ENCODE measurements at regions not wholly inside any gene's neighbourhood (a gene's known extent, or its start where the extent isn't known, plus 50 kb on each side); places are given as distances from the start of the nearest gene placed in this dataset.
"Not testable (repeated sequence)": the region's sequence is repeated elsewhere in the genome, so short reads cannot be mapped to it uniquely, and the experiment has no call there.

DNA sequence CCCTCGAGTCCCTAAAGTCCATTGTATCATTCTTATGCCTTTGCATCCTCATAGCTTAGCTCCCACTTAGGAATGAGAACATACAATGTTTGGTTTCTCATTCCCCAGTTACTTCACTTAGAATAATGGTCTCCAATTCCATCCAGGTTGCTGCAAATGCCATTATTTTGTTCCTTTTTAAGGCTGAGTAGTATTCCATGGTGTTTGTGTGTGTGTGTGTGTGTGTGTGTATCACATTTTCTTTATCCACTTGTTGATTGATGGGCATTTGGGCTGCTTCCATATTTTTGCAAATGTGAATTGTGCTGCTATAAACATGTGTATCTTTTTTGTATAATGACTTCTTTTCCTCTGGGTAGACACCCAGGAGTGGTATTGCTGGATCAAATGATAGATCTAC, 59.5 kb upstream of the PITX1 start:
- H3K9me3 ChIP-seq (ENCODE audit: control insufficient read depth in 2 of 2, insufficient read depth in 1 of 2, low read depth in 1 of 2, low read length in 1 of 2); H3K4me3 ChIP-seq (ENCODE audit: low read depth in 1 of 3, low read length in 3 of 3); FAIRE-seq; H3K4me1 ChIP-seq (ENCODE audit: control insufficient read depth in 3 of 3, insufficient read depth in 2 of 3, low read depth in 1 of 3, low read length in 2 of 3); H3K27me3 ChIP-seq (ENCODE audit: control insufficient read depth in 3 of 3, insufficient read depth in 3 of 3, low read length in 3 of 3); H3K27ac ChIP-seq (ENCODE audit: low read depth in 1 of 3, low read length in 2 of 3); DNase-seq; H3K36me3 ChIP-seq (ENCODE audit: control insufficient read depth in 3 of 3, insufficient read depth in 2 of 3, low read depth in 1 of 3, low read length in 3 of 3): not testable (repeated sequence)
- 67 to 84% (median 79%) methylated on average over 1 of the region's 1 CpG for WGBS, 3 donors

DNA sequence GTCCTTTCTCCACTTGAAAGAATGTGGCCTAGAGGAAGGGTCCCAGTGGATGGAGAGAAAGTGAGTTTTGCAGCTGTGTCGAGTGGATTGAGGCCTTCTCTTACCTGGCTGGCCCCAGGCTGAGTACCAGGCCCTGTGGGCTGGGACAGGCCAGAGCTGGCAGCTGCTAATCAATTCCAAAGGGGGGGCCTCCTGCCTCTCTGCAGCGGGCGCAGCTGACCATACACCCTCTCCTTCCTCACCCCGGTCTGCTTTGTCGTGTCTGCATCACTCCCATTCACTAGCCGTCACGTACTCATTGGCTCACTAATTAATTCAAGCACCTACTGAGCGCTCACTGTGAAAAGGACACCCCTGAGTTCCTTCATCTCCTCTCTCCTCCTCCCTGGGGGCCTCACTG, 58.4 kb upstream of the PITX1 start:
- Histone ChIP-seq H3K4me3 (ENCODE audit: low read depth in 1 of 3, low read length in 3 of 3) (no peak overlapping the region), H3K36me3 (ENCODE audit: control insufficient read depth in 3 of 3, insufficient read depth in 2 of 3, low read depth in 1 of 3, low read length in 3 of 3) (no peaks in the 10 kb centered on the region), H3K27me3 (ENCODE audit: control insufficient read depth in 3 of 3, insufficient read depth in 3 of 3, low read length in 3 of 3) (no peaks in the 10 kb centered on the region), H3K27ac (ENCODE audit: low read depth in 1 of 3, low read length in 2 of 3) (peak overlapping the region in 1 of 3 donors; percentile 30), H3K9me3 (ENCODE audit: control insufficient read depth in 2 of 2, insufficient read depth in 1 of 2, low read depth in 1 of 2, low read length in 1 of 2) (no peaks in the 10 kb centered on the region), H3K4me1 (ENCODE audit: control insufficient read depth in 3 of 3, insufficient read depth in 2 of 3, low read depth in 1 of 3, low read length in 2 of 3) (no peaks in the 10 kb centered on the region)
- FAIRE-seq (no peak), DNase-seq (no peak)
- 86 to 95% (median 94%) methylated on average over 8 of the region's 8 CpGs for WGBS, 3 donors

DNA sequence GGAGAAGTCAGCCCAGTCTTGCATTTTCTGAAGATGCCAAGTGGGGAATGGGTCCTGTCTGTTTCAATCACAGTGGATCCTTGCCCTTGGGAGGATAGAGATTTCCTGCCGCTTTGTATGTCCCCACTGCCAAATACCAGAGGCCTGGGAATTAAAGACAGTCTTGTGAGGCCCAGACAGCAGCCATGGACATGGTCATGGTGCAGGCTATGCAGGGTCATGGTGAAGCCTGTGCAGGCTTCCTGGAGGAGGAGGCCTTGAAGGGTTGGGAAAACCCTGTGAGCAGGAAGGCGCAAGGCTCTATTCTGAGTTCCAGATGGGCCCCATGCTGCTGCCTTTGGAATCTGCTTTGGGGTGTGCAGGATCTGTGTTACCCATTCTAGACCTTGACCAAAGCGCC, 57.3 kb upstream of the PITX1 start:
- Histone ChIP-seq H3K27me3 (ENCODE audit: control insufficient read depth in 3 of 3, insufficient read depth in 3 of 3, low read length in 3 of 3) (no peaks in the 10 kb centered on the region), H3K27ac (ENCODE audit: low read depth in 1 of 3, low read length in 2 of 3) (no peak overlapping the region), H3K4me3 (ENCODE audit: low read depth in 1 of 3, low read length in 3 of 3) (no peak overlapping the region), H3K36me3 (ENCODE audit: control insufficient read depth in 3 of 3, insufficient read depth in 2 of 3, low read depth in 1 of 3, low read length in 3 of 3) (no peaks in the 10 kb centered on the region), H3K9me3 (ENCODE audit: control insufficient read depth in 2 of 2, insufficient read depth in 1 of 2, low read depth in 1 of 2, low read length in 1 of 2) (no peaks in the 10 kb centered on the region), H3K4me1 (ENCODE audit: control insufficient read depth in 3 of 3, insufficient read depth in 2 of 3, low read depth in 1 of 3, low read length in 2 of 3) (no peaks in the 10 kb centered on the region)
- DNase-seq (no peak), FAIRE-seq (no peak)
- 95 to 98% (median 95%) methylated on average over 3 of the region's 3 CpGs for WGBS, 3 donors

DNA sequence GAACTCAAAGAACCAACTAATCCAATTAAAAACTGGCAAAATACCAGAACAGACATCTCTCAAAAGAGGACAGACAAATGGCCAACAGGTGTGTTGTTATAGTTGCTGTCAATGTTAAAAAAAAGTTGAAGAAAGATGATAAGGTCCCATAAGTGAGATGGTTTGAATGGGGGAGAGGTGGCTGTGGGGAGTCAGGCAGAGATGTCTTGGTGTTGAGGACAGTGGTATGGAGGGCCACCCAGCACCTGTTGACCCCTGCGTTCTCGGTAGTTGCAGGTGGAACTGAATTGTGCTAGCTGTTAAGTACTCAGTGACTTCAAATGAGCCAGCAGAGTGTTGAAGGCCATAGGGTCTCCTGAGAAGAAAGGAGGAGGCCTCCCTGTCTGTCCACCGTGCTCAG, 55.9 kb upstream of the PITX1 start:
- no peak for FAIRE-seq
- no peaks in the 10 kb centered on the region for H3K36me3 ChIP-seq (ENCODE audit: control insufficient read depth in 3 of 3, insufficient read depth in 2 of 3, low read depth in 1 of 3, low read length in 3 of 3)
- H3K27ac ChIP-seq (ENCODE audit: low read depth in 1 of 3, low read length in 2 of 3): no peak overlapping the region
- no peak for DNase-seq
- H3K27me3 ChIP-seq (ENCODE audit: control insufficient read depth in 3 of 3, insufficient read depth in 3 of 3, low read length in 3 of 3): no peaks in the 10 kb centered on the region
- 78 to 96% (median 87%) methylated on average over 3 of the region's 3 CpGs for WGBS, 3 donors
- H3K9me3 ChIP-seq (ENCODE audit: control insufficient read depth in 2 of 2, insufficient read depth in 1 of 2, low read depth in 1 of 2, low read length in 1 of 2): no peaks in the 10 kb centered on the region
- H3K4me1 ChIP-seq (ENCODE audit: control insufficient read depth in 3 of 3, insufficient read depth in 2 of 3, low read depth in 1 of 3, low read length in 2 of 3): no peaks in the 10 kb centered on the region
- no peak overlapping the region for H3K4me3 ChIP-seq (ENCODE audit: low read depth in 1 of 3, low read length in 3 of 3)

DNA sequence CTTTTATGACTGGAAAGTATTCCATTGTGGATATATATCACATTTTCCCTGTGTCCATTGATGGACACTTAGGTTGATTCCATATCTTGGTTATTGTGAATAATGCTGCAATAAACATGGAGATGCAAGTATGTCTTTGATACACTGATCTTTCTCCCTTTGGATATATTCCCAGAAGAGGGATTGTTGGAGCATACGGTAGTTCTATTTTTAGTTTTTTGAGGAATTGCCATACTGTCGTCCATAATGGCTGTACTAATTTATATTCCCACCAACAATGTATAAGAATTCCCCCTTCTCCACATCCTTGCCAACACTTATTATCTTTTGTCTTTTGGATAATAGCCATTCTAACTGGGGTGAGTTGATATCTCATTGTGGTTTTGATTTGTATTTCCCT, 54.9 kb upstream of the PITX1 start:
- H3K27ac ChIP-seq (ENCODE audit: low read depth in 1 of 3, low read length in 2 of 3): no peak overlapping the region
- H3K36me3 ChIP-seq (ENCODE audit: control insufficient read depth in 3 of 3, insufficient read depth in 2 of 3, low read depth in 1 of 3, low read length in 3 of 3): no peaks in the 10 kb centered on the region
- DNase-seq (no peak), FAIRE-seq (no peak)
- H3K27me3 ChIP-seq (ENCODE audit: control insufficient read depth in 3 of 3, insufficient read depth in 3 of 3, low read length in 3 of 3): no peaks in the 10 kb centered on the region
- no peak overlapping the region for H3K4me3 ChIP-seq (ENCODE audit: low read depth in 1 of 3, low read length in 3 of 3)
- WGBS, 3 donors: 43 to 51% (median 50%) methylated on average over 2 of the region's 2 CpGs
- H3K9me3 ChIP-seq (ENCODE audit: control insufficient read depth in 2 of 2, insufficient read depth in 1 of 2, low read depth in 1 of 2, low read length in 1 of 2): no peaks in the 10 kb centered on the region
- no peaks in the 10 kb centered on the region for H3K4me1 ChIP-seq (ENCODE audit: control insufficient read depth in 3 of 3, insufficient read depth in 2 of 3, low read depth in 1 of 3, low read length in 2 of 3)

DNA sequence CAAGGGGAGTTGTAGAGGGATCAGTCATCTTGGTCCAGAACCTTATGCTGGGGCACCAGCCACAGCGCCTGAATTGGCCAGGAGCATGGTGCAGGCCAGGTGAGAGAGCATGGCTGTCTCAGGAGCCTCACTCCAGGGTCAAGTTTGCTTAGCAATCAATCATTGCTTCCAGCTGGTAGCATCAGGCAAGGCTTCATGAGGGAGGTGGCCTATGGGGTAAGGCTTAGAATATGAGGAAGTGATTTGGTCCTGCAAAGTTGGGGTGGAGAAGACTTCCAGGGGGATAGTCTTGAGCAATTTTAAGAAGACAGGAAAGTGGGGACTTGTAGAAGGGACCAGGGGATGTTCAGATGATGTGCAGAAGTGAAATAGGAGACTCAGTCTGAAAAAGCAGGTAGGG, 53.9 kb upstream of the PITX1 start:
- Histone ChIP-seq H3K27ac (ENCODE audit: low read depth in 1 of 3, low read length in 2 of 3) (no peak overlapping the region), H3K27me3 (ENCODE audit: control insufficient read depth in 3 of 3, insufficient read depth in 3 of 3, low read length in 3 of 3) (no peaks in the 10 kb centered on the region), H3K9me3 (ENCODE audit: control insufficient read depth in 2 of 2, insufficient read depth in 1 of 2, low read depth in 1 of 2, low read length in 1 of 2) (no peaks in the 10 kb centered on the region), H3K4me1 (ENCODE audit: control insufficient read depth in 3 of 3, insufficient read depth in 2 of 3, low read depth in 1 of 3, low read length in 2 of 3) (no peaks in the 10 kb centered on the region), H3K36me3 (ENCODE audit: control insufficient read depth in 3 of 3, insufficient read depth in 2 of 3, low read depth in 1 of 3, low read length in 3 of 3) (no peaks in the 10 kb centered on the region), H3K4me3 (ENCODE audit: low read depth in 1 of 3, low read length in 3 of 3) (no peak overlapping the region)
- 94 to 100% (median 100%) methylated on average over 1 of the region's 1 CpG for WGBS, 3 donors
- no peak for DNase-seq
- no peak for FAIRE-seq

DNA sequence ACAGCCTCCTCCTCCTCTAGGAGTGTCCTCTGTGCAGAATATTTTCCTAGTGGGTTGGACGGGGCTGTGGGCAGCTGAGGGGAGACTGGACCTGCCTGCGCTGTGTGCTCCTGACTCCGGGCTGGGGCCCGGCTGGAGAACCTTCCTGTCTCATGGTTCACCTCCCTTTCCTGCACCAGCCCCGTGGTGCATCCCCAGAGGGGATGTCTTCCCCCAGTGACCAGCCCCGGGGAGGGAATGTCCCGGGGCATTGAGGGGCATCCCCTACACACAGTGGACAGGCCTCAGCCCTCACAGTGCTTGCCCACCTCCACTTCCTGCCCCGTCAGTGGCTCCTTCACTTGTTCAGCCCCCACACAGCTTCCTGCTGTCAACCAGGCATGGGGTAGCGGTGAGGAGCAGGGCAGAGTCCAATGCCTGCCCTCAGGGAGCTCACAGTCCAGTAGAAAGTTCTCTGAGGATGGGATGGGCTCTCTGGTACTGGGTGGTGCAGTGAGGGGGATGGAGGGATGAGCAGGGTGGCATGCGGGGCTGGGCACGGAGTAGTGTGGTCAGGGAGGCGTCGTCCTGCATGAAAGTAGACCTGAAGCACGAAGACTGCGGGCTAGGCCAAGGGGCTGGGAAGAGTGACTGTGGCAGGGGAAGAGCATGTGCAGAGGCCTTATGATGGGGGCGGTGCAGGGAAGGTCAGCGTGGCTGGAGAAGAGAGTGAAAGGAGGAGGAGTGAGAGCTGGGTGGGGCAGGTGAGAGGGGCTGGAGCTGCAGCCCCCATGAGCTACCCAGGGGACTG, 52.1 kb upstream of the PITX1 start:
- no peak overlapping the region for H3K27ac ChIP-seq (ENCODE audit: low read depth in 1 of 3, low read length in 2 of 3)
- no peak overlapping the region for H3K4me3 ChIP-seq (ENCODE audit: low read depth in 1 of 3, low read length in 3 of 3)
- H3K27me3 ChIP-seq (ENCODE audit: control insufficient read depth in 3 of 3, insufficient read depth in 3 of 3, low read length in 3 of 3): no peaks in the 10 kb centered on the region
- H3K36me3 ChIP-seq (ENCODE audit: control insufficient read depth in 3 of 3, insufficient read depth in 2 of 3, low read depth in 1 of 3, low read length in 3 of 3): no peaks in the 10 kb centered on the region
- 86 to 95% (median 91%) methylated on average over 16 to 17 of the region's 17 CpGs for WGBS, 3 donors
- FAIRE-seq (no peak), DNase-seq (no peak)
- H3K9me3 ChIP-seq (ENCODE audit: control insufficient read depth in 2 of 2, insufficient read depth in 1 of 2, low read depth in 1 of 2, low read length in 1 of 2): peaks cover 0 to 5% of the 10 kb centered on the region in 2 donors
- no peaks in the 10 kb centered on the region for H3K4me1 ChIP-seq (ENCODE audit: control insufficient read depth in 3 of 3, insufficient read depth in 2 of 3, low read depth in 1 of 3, low read length in 2 of 3)

DNA sequence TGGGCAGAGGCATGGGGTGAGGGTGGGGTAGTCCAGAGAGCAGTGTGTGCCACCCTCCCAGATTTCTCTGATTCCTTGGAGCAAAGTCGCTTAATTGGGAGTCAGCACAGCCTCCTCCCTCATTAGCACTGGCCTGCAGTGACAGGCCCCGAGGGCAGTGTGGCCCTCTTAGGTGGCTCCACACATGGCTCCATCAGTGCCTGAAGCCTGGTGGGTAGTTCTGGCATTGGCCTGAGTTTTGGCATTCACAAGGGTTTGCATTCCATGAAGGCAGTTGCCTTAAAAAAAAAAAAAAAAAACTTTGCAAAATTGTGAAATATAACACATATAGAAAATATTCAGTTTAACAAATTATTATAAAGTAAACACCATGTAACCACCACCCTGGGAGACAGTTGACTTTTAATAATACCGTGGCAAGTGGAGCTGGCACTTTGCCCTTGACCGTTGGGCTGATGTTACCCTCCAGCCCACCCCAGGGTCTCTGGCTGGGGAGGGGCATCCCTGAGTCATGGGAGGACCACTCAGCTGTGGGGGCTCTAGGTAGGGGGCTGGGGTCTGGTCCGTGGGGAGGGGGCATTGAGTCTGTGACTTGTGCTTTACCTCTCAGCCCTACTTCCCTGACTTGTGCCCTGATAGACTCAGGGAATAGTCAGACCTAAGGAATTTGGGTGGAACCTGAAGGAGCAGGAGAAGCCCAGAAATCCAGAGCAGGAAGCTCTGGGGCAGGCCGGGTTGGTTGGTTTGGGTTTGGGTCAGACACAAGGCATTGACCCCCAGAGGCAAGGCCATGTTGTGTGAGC, 51.3 kb upstream of the PITX1 start:
- 65 to 73% (median 71%) methylated on average over 6 of the region's 6 CpGs for WGBS, 3 donors
- Histone ChIP-seq H3K27me3 (ENCODE audit: control insufficient read depth in 3 of 3, insufficient read depth in 3 of 3, low read length in 3 of 3) (no peaks in the 10 kb centered on the region), H3K9me3 (ENCODE audit: control insufficient read depth in 2 of 2, insufficient read depth in 1 of 2, low read depth in 1 of 2, low read length in 1 of 2) (peaks cover 0 to 8% of the 10 kb centered on the region in 2 donors), H3K4me3 (ENCODE audit: low read depth in 1 of 3, low read length in 3 of 3) (no peak overlapping the region), H3K27ac (ENCODE audit: low read depth in 1 of 3, low read length in 2 of 3) (no peak overlapping the region), H3K36me3 (ENCODE audit: control insufficient read depth in 3 of 3, insufficient read depth in 2 of 3, low read depth in 1 of 3, low read length in 3 of 3) (no peaks in the 10 kb centered on the region), H3K4me1 (ENCODE audit: control insufficient read depth in 3 of 3, insufficient read depth in 2 of 3, low read depth in 1 of 3, low read length in 2 of 3) (no peaks in the 10 kb centered on the region)
- DNase-seq (no peak), FAIRE-seq (no peak)
